ENCODE measurements at regions not wholly inside any gene's neighbourhood (a gene's known extent, or its start where the extent isn't known, plus 50 kb on each side); places are given as distances from the start of the nearest gene placed in this dataset.

DNA sequence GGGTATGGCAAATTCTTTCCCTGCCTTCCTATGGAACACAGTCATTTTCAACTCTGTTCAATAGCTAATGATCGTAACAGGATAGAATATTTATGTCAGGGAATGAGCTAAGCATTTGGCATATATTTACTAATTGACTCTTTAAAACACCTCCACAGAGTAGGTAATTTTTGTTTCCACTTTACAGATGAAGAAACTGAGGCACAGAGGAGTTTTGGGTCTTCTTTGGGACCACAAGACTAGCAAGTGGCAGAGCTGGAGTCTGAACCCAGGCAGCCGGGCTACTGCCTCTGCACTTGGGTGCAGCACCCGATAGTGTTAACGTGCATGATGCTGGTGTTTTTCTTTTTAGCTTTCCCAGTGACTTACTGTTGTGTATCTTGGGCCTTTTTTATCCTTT, 384.0 kb downstream of the SFMBT2 start:
- Histone ChIP-seq H3K27me3 (replicated peaks; ENCODE audit: insufficient read depth) (no peaks in the 10 kb centered on the region), H3K9me2 (ENCODE audit: insufficient read depth) (no peaks in the 10 kb centered on the region), H3K79me2 (ENCODE audit: insufficient read depth) (no peaks in the 10 kb centered on the region), H3K9me3 (ENCODE audit: low read depth) (no peaks in the 10 kb centered on the region), H3K4me2 (ENCODE audit: unreplicated experiment) (no peak overlapping the region), H3K27ac (no peak overlapping the region), H3K36me3 (ENCODE audit: low read depth) (no peaks in the 10 kb centered on the region), H3K9ac (no peak overlapping the region), H3K4me1 (ENCODE audit: insufficient read depth) (peaks cover 6% of the 10 kb centered on the region; the same call in 1 of the 2 replicates), H3F3A (ENCODE audit: insufficient read depth) (no peaks in the 10 kb centered on the region), H2AFZ (no peak overlapping the region), H4K20me1 (ENCODE audit: insufficient read depth) (no peaks in the 10 kb centered on the region), H3K4me3 (no peak overlapping the region)
- in situ Hi-C loops (cut with MboI): no loop called here
- no peak for DNase-seq
- WGBS, 2 experiments (ENCODE audit: low coverage in 1 of 2, low lambda C conversion rate in 2 of 2, missing lambda C conversion rate in 2 of 2): 47 to 55% methylated on average over 4 of the region's 4 CpGs
- TF ChIP-seq EZH2 (IDR thresholded peaks at IDR 0.05; ENCODE audit: insufficient read depth, poor library complexity, severe bottlenecking) (no peak), EZH2phosphoT487 (IDR thresholded peaks at IDR 0.05; ENCODE audit: insufficient read depth, low read depth) (no peak)

- H3K4me2 ChIP-seq (ENCODE audit: unreplicated experiment): no peak overlapping the region
- no peak for TF ChIP-seq EZH2 (IDR thresholded peaks at IDR 0.05; ENCODE audit: insufficient read depth, poor library complexity, severe bottlenecking)
- no peak for TF ChIP-seq EZH2phosphoT487 (IDR thresholded peaks at IDR 0.05; ENCODE audit: insufficient read depth, low read depth)
- H3K9ac ChIP-seq: no peak overlapping the region
- H4K20me1 ChIP-seq (ENCODE audit: insufficient read depth): no peaks in the 10 kb centered on the region
- in situ Hi-C loops (cut with MboI): no loop called here
- H2AFZ ChIP-seq: no peak overlapping the region
- H3K79me2 ChIP-seq (ENCODE audit: insufficient read depth): no peaks in the 10 kb centered on the region
- H3K9me3 ChIP-seq (ENCODE audit: low read depth): no peaks in the 10 kb centered on the region
- no peaks in the 10 kb centered on the region for H3K27me3 ChIP-seq (replicated peaks; ENCODE audit: insufficient read depth)
- H3F3A ChIP-seq (ENCODE audit: insufficient read depth): no peaks in the 10 kb centered on the region
- no peaks in the 10 kb centered on the region for H3K36me3 ChIP-seq (ENCODE audit: low read depth)
- 74 to 76% methylated on average over 2 of the region's 2 CpGs for WGBS, 2 experiments (ENCODE audit: low coverage in 1 of 2, low lambda C conversion rate in 2 of 2, missing lambda C conversion rate in 2 of 2)
- no peak overlapping the region for H3K27ac ChIP-seq
- H3K9me2 ChIP-seq (ENCODE audit: insufficient read depth): no peaks in the 10 kb centered on the region
- H3K4me3 ChIP-seq: no peak overlapping the region
- no peak for DNase-seq
- H3K4me1 ChIP-seq (ENCODE audit: insufficient read depth): peaks cover 6% of the 10 kb centered on the region; the same call in 1 of the 2 replicates
Observed at GRCh38 chr10:7025296-7025695, 385.5 kb downstream of the SFMBT2 start.

DNA sequence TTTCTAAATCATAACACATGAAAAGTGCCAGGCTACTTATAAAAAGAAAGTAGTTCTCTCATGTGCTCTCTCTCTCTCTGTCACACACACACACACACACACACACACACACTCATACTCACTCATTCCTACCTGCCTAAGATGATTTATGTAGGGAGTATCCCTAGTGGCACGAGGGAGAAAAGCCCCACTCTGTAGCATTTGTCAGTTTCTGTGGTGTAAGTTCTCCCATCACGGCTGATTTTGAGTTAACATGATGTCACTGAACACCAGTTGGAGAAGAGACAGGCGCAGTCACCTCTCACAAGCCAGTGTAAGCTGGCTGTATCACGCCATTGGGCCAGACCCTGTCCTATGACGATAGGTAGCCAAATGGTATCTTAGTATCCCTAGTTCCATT, 395.4 kb downstream of the SFMBT2 start:
- Histone ChIP-seq H3K36me3 (ENCODE audit: low read depth) (no peaks in the 10 kb centered on the region), H3F3A (ENCODE audit: insufficient read depth) (no peaks in the 10 kb centered on the region), H3K27ac (no peak overlapping the region), H3K27me3 (replicated peaks; ENCODE audit: insufficient read depth) (no peaks in the 10 kb centered on the region; the same call in 1 of the 2 replicates), H3K4me3 (no peak overlapping the region), H3K79me2 (ENCODE audit: insufficient read depth) (no peaks in the 10 kb centered on the region), H3K4me1 (ENCODE audit: insufficient read depth) (no peaks in the 10 kb centered on the region), H3K9ac (no peak overlapping the region), H4K20me1 (ENCODE audit: insufficient read depth) (no peaks in the 10 kb centered on the region), H3K4me2 (ENCODE audit: unreplicated experiment) (no peak overlapping the region), H3K9me3 (ENCODE audit: low read depth) (no peaks in the 10 kb centered on the region), H2AFZ (no peak overlapping the region), H3K9me2 (ENCODE audit: insufficient read depth) (no peaks in the 10 kb centered on the region)
- in situ Hi-C loops (cut with MboI): no loop called here
- DNase-seq: no peak
- TF ChIP-seq EZH2phosphoT487 (IDR thresholded peaks at IDR 0.05; ENCODE audit: insufficient read depth, low read depth): no peak
- TF ChIP-seq EZH2 (IDR thresholded peaks at IDR 0.05; ENCODE audit: insufficient read depth, poor library complexity, severe bottlenecking): no peak
- 44 to 49% methylated on average over 5 of the region's 5 CpGs for WGBS, 2 experiments (ENCODE audit: low coverage in 1 of 2, low lambda C conversion rate in 2 of 2, missing lambda C conversion rate in 2 of 2)

DNA sequence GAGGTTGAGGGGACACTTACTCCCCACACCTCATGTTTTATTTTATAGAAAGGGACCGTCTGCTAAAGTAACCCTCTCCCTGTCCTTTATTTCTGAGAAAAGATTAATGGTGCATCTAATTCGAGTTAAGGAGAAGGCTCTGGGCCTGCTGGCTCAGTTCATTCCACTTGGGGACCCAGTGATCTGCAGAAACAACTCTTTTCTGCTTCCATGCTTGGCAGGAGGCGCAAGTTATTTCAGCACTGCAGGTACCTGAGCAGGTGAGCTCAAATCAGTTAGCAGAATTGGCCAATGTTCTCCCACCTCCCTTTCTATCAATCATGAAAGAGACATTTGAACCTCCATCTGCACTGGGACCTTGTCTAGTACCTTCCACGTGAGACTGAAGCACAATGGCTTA, 396.1 kb downstream of the SFMBT2 start:
- H3K79me2 ChIP-seq (ENCODE audit: insufficient read depth): no peaks in the 10 kb centered on the region
- TF ChIP-seq EZH2 (IDR thresholded peaks at IDR 0.05; ENCODE audit: insufficient read depth, poor library complexity, severe bottlenecking): no peak
- TF ChIP-seq EZH2phosphoT487 (IDR thresholded peaks at IDR 0.05; ENCODE audit: insufficient read depth, low read depth): no peak
- 13 to 17% methylated on average over 4 of the region's 4 CpGs for WGBS, 2 experiments (ENCODE audit: low coverage in 1 of 2, low lambda C conversion rate in 2 of 2, missing lambda C conversion rate in 2 of 2)

DNA sequence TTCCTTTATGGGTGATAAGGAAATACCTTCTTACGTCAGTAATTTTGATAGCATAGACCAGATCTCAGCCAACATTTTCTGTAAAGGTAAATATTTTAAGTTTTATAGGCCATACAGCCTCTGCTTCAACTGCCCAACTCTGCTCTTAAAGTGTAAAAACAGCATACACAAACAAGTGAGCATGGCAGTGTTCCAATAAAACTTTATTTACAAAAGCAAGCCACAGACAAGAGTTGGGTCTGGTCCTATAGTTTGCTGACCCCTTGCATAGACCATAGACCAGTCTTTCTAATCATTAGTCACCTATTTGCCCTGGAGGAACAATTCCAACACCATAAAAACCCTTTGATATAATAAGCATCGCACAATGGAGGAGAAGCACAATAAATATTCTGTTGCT, 398.8 kb downstream of the SFMBT2 start:
- Histone ChIP-seq H4K20me1 (ENCODE audit: insufficient read depth) (no peaks in the 10 kb centered on the region), H3K9me3 (ENCODE audit: low read depth) (no peaks in the 10 kb centered on the region), H3K4me2 (ENCODE audit: unreplicated experiment) (no peak overlapping the region), H3K4me3 (no peak overlapping the region), H2AFZ (no peak overlapping the region), H3K27ac (no peak overlapping the region), H3K9me2 (ENCODE audit: insufficient read depth) (no peaks in the 10 kb centered on the region), H3K36me3 (ENCODE audit: low read depth) (no peaks in the 10 kb centered on the region), H3K79me2 (ENCODE audit: insufficient read depth) (no peaks in the 10 kb centered on the region), H3K9ac (no peak overlapping the region), H3F3A (ENCODE audit: insufficient read depth) (no peaks in the 10 kb centered on the region), H3K27me3 (replicated peaks; ENCODE audit: insufficient read depth) (no peaks in the 10 kb centered on the region; the same call in 1 of the 2 replicates), H3K4me1 (ENCODE audit: insufficient read depth) (no peaks in the 10 kb centered on the region)
- no peak for DNase-seq
- in situ Hi-C loops (cut with MboI): no loop called here
- 45 to 50% methylated on average over 2 of the region's 2 CpGs for WGBS, 2 experiments (ENCODE audit: low coverage in 1 of 2, low lambda C conversion rate in 2 of 2, missing lambda C conversion rate in 2 of 2)
- TF ChIP-seq EZH2 (IDR thresholded peaks at IDR 0.05; ENCODE audit: insufficient read depth, poor library complexity, severe bottlenecking) (no peak), EZH2phosphoT487 (IDR thresholded peaks at IDR 0.05; ENCODE audit: insufficient read depth, low read depth) (no peak)

More for the DNA sequence above, 396.1 kb downstream of the SFMBT2 start:
- no peaks in the 10 kb centered on the region for H3F3A ChIP-seq (ENCODE audit: insufficient read depth)
- no peak overlapping the region for H3K4me3 ChIP-seq
- no peaks in the 10 kb centered on the region for H3K4me1 ChIP-seq (ENCODE audit: insufficient read depth)
- H3K36me3 ChIP-seq (ENCODE audit: low read depth): no peaks in the 10 kb centered on the region
- no peaks in the 10 kb centered on the region for H3K9me3 ChIP-seq (ENCODE audit: low read depth)
- no peak overlapping the region for H2AFZ ChIP-seq
- DNase-seq: no peak
- no peak overlapping the region for H3K27ac ChIP-seq
- H3K4me2 ChIP-seq (ENCODE audit: unreplicated experiment): no peak overlapping the region
- in situ Hi-C loops (cut with MboI): no loop called here
- no peaks in the 10 kb centered on the region for H3K9me2 ChIP-seq (ENCODE audit: insufficient read depth)
- no peak overlapping the region for H3K9ac ChIP-seq
- H4K20me1 ChIP-seq (ENCODE audit: insufficient read depth): no peaks in the 10 kb centered on the region
- H3K27me3 ChIP-seq (replicated peaks; ENCODE audit: insufficient read depth): no peaks in the 10 kb centered on the region; the same call in 1 of the 2 replicates
